Liver (tissue), 8 donors: ENCODE measurements at regions not wholly inside any gene's neighbourhood (a gene's known extent, or its start where the extent isn't known, plus 50 kb on each side); places are given as distances from the start of the nearest gene placed in this dataset.

Experiments
- DNase-seq: peaks from one replicate; pipeline ENCODE4 v3.0.0-alpha.2; 2017; ENCODE audit warnings: low spot score
- H3K27ac ChIP-seq, 2 donors: one replicate each; pipeline ENCODE4 v1.7.0; 2013; ENCODE audit warnings: inconsistent platforms in 2 of 2, low read length in 2 of 2, control low read depth in 1 of 2, low read depth in 1 of 2, mild to moderate bottlenecking in 1 of 2
- H3K27me3 ChIP-seq, 4 donors: one replicate each; pipeline versions ENCODE4 v1.6.1 to v1.7.0; 2013; ENCODE audit warnings: low read length in 3 of 4, inconsistent platforms in 1 of 4, mild to moderate bottlenecking in 1 of 4, moderate library complexity in 1 of 4; ENCODE audit not compliant: control insufficient read depth in 4 of 4, insufficient read depth in 4 of 4
- H3K36me3 ChIP-seq, 4 donors: one replicate each; pipeline versions ENCODE4 v1.6.1 to v1.7.0; 2013; ENCODE audit warnings: low read length in 3 of 4, mild to moderate bottlenecking in 3 of 4, low read depth in 1 of 4, moderate library complexity in 1 of 4; ENCODE audit not compliant: control insufficient read depth in 4 of 4, insufficient read depth in 3 of 4
- H3K4me1 ChIP-seq, 4 donors: one replicate each; pipeline versions ENCODE4 v1.6.1 to v1.7.0; 2013; ENCODE audit warnings: low read length in 3 of 4, mild to moderate bottlenecking in 3 of 4, moderate library complexity in 1 of 4; ENCODE audit not compliant: control insufficient read depth in 4 of 4, insufficient read depth in 4 of 4
- H3K4me3 ChIP-seq, 3 donors: one replicate each; pipeline versions ENCODE4 v1.6.1 to v1.7.0; 2013; ENCODE audit warnings: low read length in 3 of 3, control low read depth in 1 of 3, low read depth in 1 of 3, mild to moderate bottlenecking in 1 of 3
- H3K9ac ChIP-seq, 2 donors: one replicate each; pipeline ENCODE4 v1.7.0; 2013; ENCODE audit warnings: low read length in 2 of 2, mild to moderate bottlenecking in 2 of 2, moderate library complexity in 2 of 2, control low read depth in 1 of 2, low read depth in 1 of 2
- H3K9me3 ChIP-seq, 4 donors: one replicate each; pipeline versions ENCODE4 v1.6.1 to v1.7.0; 2013; ENCODE audit warnings: low read length in 3 of 4; ENCODE audit not compliant: control insufficient read depth in 4 of 4
- EGR1 ChIP-seq, 2 donors: IDR thresholded peaks; 2 replicates each; pipeline ENCODE4 v1.6.1; 2016 to 2018; ENCODE audit warnings: antibody characterized with exemption in 2 of 2, low read depth in 2 of 2
- FOXA1 ChIP-seq: IDR thresholded peaks from 2 replicates; pipeline ENCODE4 v1.6.1; 2016; ENCODE audit warnings: antibody characterized with exemption
- GABPA ChIP-seq, 2 donors: IDR thresholded peaks in 1 of 2; conservative IDR thresholded peaks in 1 of 2; 2 replicates each; pipeline ENCODE4 v1.6.1; 2016; ENCODE audit warnings: antibody characterized with exemption in 2 of 2, mild to moderate bottlenecking in 1 of 2, moderate library complexity in 1 of 2
- HNF4A ChIP-seq, 2 donors: conservative IDR thresholded peaks; 2 replicates each; pipeline ENCODE4 v1.6.1; 2016; ENCODE audit warnings: antibody characterized with exemption in 2 of 2, mild to moderate bottlenecking in 2 of 2
- HNF4G ChIP-seq: IDR thresholded peaks from 2 replicates; pipeline ENCODE4 v1.6.1; 2016; ENCODE audit warnings: antibody characterized with exemption
- JUND ChIP-seq, 2 donors: IDR thresholded peaks; 2 replicates each; pipeline ENCODE4 v1.6.1; 2016; ENCODE audit warnings: antibody characterized with exemption in 2 of 2
- RAD21 ChIP-seq, 2 donors: IDR thresholded peaks; 2 replicates each; pipeline ENCODE4 v1.6.1; 2016; ENCODE audit warnings: antibody characterized with exemption in 2 of 2, mild to moderate bottlenecking in 2 of 2
- SP1 ChIP-seq: IDR thresholded peaks from 2 replicates; pipeline ENCODE4 v1.6.1; 2018; ENCODE audit warnings: antibody characterized with exemption, mild to moderate bottlenecking
- TAF1 ChIP-seq: conservative IDR thresholded peaks from 2 replicates; pipeline ENCODE4 v1.6.1; 2016; ENCODE audit warnings: antibody characterized with exemption, mild to moderate bottlenecking
- WGBS: extraction: QIAGEN DNeasy Blood & Tissue Kit; methylation state at CpG from one replicate; pipeline ENCODE4 v1.1.7; 2013; 5-methylcytosine and 5-hydroxymethylcytosine counted together
- TF ChIP-seq, protein P1 (sequence below): fragments of 150-350 bp; IDR thresholded peaks from 2 replicates; pipeline ENCODE4 v1.5.1; 2017; ENCODE audit warnings: improper control_type of control experiment, low read depth, low read length; ENCODE audit not compliant: missing input control
- TF ChIP-seq, protein P2 (sequence below): IDR thresholded peaks from 2 replicates; pipeline ENCODE4 v1.6.1; 2016; ENCODE audit warnings: antibody characterized with exemption
- TF ChIP-seq, protein P3 (sequence below): IDR thresholded peaks from 2 replicates; pipeline ENCODE4 v1.6.1; 2016; ENCODE audit warnings: antibody characterized with exemption
- TF ChIP-seq, protein P4 (sequence below): IDR thresholded peaks from 2 replicates; pipeline ENCODE4 v1.6.1; 2016; ENCODE audit warnings: antibody characterized with exemption
- TF ChIP-seq, protein P5 (sequence below): IDR thresholded peaks from 2 replicates; pipeline ENCODE4 v1.6.1; 2016; ENCODE audit warnings: antibody characterized with exemption, mild to moderate bottlenecking
- donor health status: healthy.
- donor health status: healthy.
- donor health status: healthy.
- donor health status: healthy.
- donor health status: healthy.

DNA sequence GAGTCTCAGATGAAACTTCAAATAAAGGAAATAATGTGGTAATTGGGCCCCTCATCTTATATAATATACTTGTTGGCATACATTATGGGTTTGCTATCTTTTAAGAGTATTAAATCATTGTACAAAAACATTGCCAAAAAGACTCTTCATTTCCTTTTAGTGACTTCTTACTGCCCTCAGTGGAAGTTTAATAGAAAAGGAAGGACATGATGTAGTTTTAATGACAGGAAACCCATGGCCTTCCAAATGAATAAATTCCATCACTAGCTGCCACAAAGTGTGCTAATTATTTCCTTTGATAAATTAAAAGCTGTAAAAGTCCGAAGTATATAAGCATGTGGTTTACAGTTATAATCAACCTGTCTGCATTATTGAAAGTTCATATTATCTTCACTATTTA is 350.9 kb upstream of the HAND2 start:
- 35% methylated on average over 1 of the region's 1 CpG for WGBS
- H3K9me3 ChIP-seq: no peaks in the 10 kb centered on the region

DNA sequence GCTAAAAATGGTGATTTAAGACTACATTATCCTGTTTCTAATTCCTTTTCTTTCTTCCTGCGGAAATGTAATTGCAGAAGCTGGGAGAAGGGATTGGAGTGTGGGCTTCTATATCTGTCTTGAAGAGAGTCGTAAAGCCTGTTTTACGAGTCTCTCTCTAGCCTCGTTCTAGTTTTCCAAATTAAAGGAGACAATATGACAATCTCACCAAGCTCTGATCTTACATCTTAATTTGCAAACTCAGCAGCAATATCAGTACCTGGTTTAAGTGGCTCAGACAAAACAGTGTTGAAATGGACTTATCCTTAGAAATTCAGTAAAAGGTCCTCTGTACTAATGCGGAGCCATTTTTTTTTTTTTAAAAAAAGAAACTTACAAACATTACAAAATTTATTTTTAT is 349.5 kb upstream of the HAND2 start:
- H3K27me3 ChIP-seq: no peaks in the 10 kb centered on the region
- H3K27ac ChIP-seq: no peak overlapping the region
- no peak overlapping the region for H3K4me3 ChIP-seq
- no peaks in the 10 kb centered on the region for H3K9me3 ChIP-seq
- H3K4me1 ChIP-seq: no peaks in the 10 kb centered on the region
- no peak for DNase-seq
- no peaks in the 10 kb centered on the region for H3K36me3 ChIP-seq
- H3K9ac ChIP-seq: no peak overlapping the region
- 65% methylated on average over 5 of the region's 5 CpGs for WGBS
- no peak for TF ChIP-seq TAF1
- TF ChIP-seq, protein P1, sequence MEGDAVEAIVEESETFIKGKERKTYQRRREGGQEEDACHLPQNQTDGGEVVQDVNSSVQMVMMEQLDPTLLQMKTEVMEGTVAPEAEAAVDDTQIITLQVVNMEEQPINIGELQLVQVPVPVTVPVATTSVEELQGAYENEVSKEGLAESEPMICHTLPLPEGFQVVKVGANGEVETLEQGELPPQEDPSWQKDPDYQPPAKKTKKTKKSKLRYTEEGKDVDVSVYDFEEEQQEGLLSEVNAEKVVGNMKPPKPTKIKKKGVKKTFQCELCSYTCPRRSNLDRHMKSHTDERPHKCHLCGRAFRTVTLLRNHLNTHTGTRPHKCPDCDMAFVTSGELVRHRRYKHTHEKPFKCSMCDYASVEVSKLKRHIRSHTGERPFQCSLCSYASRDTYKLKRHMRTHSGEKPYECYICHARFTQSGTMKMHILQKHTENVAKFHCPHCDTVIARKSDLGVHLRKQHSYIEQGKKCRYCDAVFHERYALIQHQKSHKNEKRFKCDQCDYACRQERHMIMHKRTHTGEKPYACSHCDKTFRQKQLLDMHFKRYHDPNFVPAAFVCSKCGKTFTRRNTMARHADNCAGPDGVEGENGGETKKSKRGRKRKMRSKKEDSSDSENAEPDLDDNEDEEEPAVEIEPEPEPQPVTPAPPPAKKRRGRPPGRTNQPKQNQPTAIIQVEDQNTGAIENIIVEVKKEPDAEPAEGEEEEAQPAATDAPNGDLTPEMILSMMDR: no peak
- TF ChIP-seq, protein P2, sequence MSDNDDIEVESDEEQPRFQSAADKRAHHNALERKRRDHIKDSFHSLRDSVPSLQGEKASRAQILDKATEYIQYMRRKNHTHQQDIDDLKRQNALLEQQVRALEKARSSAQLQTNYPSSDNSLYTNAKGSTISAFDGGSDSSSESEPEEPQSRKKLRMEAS: no peak

More for the DNA sequence above, 350.9 kb upstream of the HAND2 start:
- Histone ChIP-seq H3K27me3 (no peaks in the 10 kb centered on the region), H3K36me3 (no peaks in the 10 kb centered on the region), H3K9ac (no peak overlapping the region), H3K4me1 (no peaks in the 10 kb centered on the region), H3K4me3 (no peak overlapping the region), H3K27ac (no peak overlapping the region)
- DNase-seq: no peak
- TF ChIP-seq GABPA (IDR thresholded peaks at IDR 0.05 in 1 of 2, conservative IDR thresholded peaks at IDR 0.05 in 1 of 2): no peak
- no peak for TF ChIP-seq SP1
- no peak for TF ChIP-seq RAD21 (IDR thresholded peaks at IDR 0.05)
- no peak for TF ChIP-seq FOXA1
- TF ChIP-seq, protein P3, sequence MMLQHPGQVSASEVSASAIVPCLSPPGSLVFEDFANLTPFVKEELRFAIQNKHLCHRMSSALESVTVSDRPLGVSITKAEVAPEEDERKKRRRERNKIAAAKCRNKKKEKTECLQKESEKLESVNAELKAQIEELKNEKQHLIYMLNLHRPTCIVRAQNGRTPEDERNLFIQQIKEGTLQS: no peak
- TF ChIP-seq, protein P1: no peak
- TF ChIP-seq JUND (IDR thresholded peaks at IDR 0.05): no peak
- TF ChIP-seq, protein P2: no peak
- TF ChIP-seq, protein P4, sequence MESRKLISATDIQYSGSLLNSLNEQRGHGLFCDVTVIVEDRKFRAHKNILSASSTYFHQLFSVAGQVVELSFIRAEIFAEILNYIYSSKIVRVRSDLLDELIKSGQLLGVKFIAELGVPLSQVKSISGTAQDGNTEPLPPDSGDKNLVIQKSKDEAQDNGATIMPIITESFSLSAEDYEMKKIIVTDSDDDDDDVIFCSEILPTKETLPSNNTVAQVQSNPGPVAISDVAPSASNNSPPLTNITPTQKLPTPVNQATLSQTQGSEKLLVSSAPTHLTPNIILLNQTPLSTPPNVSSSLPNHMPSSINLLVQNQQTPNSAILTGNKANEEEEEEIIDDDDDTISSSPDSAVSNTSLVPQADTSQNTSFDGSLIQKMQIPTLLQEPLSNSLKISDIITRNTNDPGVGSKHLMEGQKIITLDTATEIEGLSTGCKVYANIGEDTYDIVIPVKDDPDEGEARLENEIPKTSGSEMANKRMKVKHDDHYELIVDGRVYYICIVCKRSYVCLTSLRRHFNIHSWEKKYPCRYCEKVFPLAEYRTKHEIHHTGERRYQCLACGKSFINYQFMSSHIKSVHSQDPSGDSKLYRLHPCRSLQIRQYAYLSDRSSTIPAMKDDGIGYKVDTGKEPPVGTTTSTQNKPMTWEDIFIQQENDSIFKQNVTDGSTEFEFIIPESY: no peak
- no peak for TF ChIP-seq HNF4G
- no peak for TF ChIP-seq HNF4A (conservative IDR thresholded peaks at IDR 0.05)
- no peak for TF ChIP-seq EGR1 (IDR thresholded peaks at IDR 0.05; ENCODE audit: low read depth in 2 of 2)
- TF ChIP-seq, protein P5, sequence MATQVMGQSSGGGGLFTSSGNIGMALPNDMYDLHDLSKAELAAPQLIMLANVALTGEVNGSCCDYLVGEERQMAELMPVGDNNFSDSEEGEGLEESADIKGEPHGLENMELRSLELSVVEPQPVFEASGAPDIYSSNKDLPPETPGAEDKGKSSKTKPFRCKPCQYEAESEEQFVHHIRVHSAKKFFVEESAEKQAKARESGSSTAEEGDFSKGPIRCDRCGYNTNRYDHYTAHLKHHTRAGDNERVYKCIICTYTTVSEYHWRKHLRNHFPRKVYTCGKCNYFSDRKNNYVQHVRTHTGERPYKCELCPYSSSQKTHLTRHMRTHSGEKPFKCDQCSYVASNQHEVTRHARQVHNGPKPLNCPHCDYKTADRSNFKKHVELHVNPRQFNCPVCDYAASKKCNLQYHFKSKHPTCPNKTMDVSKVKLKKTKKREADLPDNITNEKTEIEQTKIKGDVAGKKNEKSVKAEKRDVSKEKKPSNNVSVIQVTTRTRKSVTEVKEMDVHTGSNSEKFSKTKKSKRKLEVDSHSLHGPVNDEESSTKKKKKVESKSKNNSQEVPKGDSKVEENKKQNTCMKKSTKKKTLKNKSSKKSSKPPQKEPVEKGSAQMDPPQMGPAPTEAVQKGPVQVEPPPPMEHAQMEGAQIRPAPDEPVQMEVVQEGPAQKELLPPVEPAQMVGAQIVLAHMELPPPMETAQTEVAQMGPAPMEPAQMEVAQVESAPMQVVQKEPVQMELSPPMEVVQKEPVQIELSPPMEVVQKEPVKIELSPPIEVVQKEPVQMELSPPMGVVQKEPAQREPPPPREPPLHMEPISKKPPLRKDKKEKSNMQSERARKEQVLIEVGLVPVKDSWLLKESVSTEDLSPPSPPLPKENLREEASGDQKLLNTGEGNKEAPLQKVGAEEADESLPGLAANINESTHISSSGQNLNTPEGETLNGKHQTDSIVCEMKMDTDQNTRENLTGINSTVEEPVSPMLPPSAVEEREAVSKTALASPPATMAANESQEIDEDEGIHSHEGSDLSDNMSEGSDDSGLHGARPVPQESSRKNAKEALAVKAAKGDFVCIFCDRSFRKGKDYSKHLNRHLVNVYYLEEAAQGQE: no peak
